ENCODE measurements at regions not wholly inside any gene's neighbourhood (a gene's known extent, or its start where the extent isn't known, plus 50 kb on each side); places are given as distances from the start of the nearest gene placed in this dataset.

DNA sequence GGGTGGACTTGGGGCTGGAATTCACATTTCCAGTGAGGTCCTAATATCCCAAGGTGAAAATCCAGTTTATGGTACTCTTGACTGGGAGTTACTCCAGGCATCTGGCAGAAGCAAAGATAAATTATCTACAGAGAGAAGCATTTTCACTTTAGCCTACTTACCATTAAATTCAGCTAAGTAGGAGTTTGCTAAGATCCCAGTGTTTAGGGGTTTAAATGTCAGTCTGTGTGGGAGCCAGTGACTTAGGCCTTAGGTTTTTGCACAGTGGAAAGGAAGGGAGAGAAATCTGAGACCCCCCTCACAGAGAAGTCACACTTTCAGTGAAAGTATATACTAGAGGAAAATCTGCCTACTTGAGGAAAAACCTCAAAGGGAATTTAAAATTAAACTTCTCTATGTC lies 134.2 kb downstream of the IQUB start:
- Mint-ChIP-seq H3K9me3 (no peaks in the 10 kb centered on the region), H3K4me1 (peaks cover 4 to 5% of the 10 kb centered on the region in 2 experiments; a peak in 1 of 4 replicates), H3K36me3 (ENCODE audit: insufficient read depth in 1 of 3, low read depth in 3 of 3) (no peaks in the 10 kb centered on the region; a peak in 1 of 7 replicates), H3K27me3 (ENCODE audit: low read depth) (no peaks in the 10 kb centered on the region), H3K27ac (no peak overlapping the region), H3K4me3 (no peak overlapping the region)
- H3K18ac ChIP-seq (ENCODE audit: insufficient read length, low read depth, low read length), result no peak overlapping the region
- H3K56ac ChIP-seq (ENCODE audit: insufficient read length, low read depth, low read length), result no peak overlapping the region
- no peaks in the 10 kb centered on the region for H3K9me3 ChIP-seq (ENCODE audit: control insufficient read depth, low read depth, low read length)
- H4K8ac ChIP-seq (replicated peaks; ENCODE audit: insufficient read length, low read depth, low read length), result no peak overlapping the region
- TF ChIP-seq, protein P1, sequence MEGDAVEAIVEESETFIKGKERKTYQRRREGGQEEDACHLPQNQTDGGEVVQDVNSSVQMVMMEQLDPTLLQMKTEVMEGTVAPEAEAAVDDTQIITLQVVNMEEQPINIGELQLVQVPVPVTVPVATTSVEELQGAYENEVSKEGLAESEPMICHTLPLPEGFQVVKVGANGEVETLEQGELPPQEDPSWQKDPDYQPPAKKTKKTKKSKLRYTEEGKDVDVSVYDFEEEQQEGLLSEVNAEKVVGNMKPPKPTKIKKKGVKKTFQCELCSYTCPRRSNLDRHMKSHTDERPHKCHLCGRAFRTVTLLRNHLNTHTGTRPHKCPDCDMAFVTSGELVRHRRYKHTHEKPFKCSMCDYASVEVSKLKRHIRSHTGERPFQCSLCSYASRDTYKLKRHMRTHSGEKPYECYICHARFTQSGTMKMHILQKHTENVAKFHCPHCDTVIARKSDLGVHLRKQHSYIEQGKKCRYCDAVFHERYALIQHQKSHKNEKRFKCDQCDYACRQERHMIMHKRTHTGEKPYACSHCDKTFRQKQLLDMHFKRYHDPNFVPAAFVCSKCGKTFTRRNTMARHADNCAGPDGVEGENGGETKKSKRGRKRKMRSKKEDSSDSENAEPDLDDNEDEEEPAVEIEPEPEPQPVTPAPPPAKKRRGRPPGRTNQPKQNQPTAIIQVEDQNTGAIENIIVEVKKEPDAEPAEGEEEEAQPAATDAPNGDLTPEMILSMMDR (conservative IDR thresholded peaks at IDR 0.05), result no peak
- no peaks in the 10 kb centered on the region for H3K79me1 ChIP-seq (ENCODE audit: insufficient read depth, low read depth, low read length, poor library complexity, severe bottlenecking)
- no peak overlapping the region for H2AFZ ChIP-seq (ENCODE audit: low read length)
- DNase-seq, result no peak
- no peak overlapping the region for H3K14ac ChIP-seq (ENCODE audit: insufficient read depth, low read length)
- no peak overlapping the region for H2BK15ac ChIP-seq (ENCODE audit: low read depth, low read length)
- no peak overlapping the region for H3K4me2 ChIP-seq (ENCODE audit: insufficient read depth, insufficient read length, low read length)
- H3K4me1 ChIP-seq (ENCODE audit: insufficient read depth, low read length), result no peaks in the 10 kb centered on the region
- no peak overlapping the region for H4K91ac ChIP-seq (ENCODE audit: insufficient read length, low read depth, low read length)
- H3K23ac ChIP-seq (ENCODE audit: insufficient read length, low read depth, low read length), result no peak overlapping the region
- no peaks in the 10 kb centered on the region for H3K27me3 ChIP-seq (ENCODE audit: insufficient read depth, low read length)
- no peak overlapping the region for H2BK120ac ChIP-seq (ENCODE audit: low read depth, low read length, poor library complexity, severe bottlenecking)
- no peak overlapping the region for H4K5ac ChIP-seq (ENCODE audit: insufficient read length, low read depth, low read length)
- H2BK5ac ChIP-seq (ENCODE audit: insufficient read length, low read length), result no peak overlapping the region
- no peak overlapping the region for H3K9ac ChIP-seq (ENCODE audit: extremely low read depth, insufficient read length, low read length)
- no peaks in the 10 kb centered on the region for H3K79me2 ChIP-seq (ENCODE audit: insufficient read depth, low read length)
- no peaks in the 10 kb centered on the region for H3K23me2 ChIP-seq (ENCODE audit: insufficient read length, low read depth, low read length, poor library complexity, severe bottlenecking)
- no peak overlapping the region for H3K4ac ChIP-seq (ENCODE audit: low read depth, low read length)
- no peak overlapping the region for H3T11ph ChIP-seq (ENCODE audit: low read length)
- no peak overlapping the region for H2BK20ac ChIP-seq (ENCODE audit: low read depth, low read length, poor library complexity, severe bottlenecking)
- no peak overlapping the region for H3K27ac ChIP-seq (ENCODE audit: insufficient read length, low read depth, low read length)
- H4K20me1 ChIP-seq (ENCODE audit: control insufficient read depth, insufficient read depth, insufficient read length), result no peaks in the 10 kb centered on the region
- H2AK5ac ChIP-seq (ENCODE audit: insufficient read length, low read length), result no peak overlapping the region
- H2BK12ac ChIP-seq (ENCODE audit: insufficient read length, low read depth, low read length), result no peak overlapping the region

Measured in H9 (cell line).